GM23338 (cell line): ENCODE measurements at regions not wholly inside any gene's neighbourhood (a gene's known extent, or its start where the extent isn't known, plus 50 kb on each side); places are given as distances from the start of the nearest gene placed in this dataset.

Experiments
- ATAC-seq: fragments of 200-7000 bp; cut with Tn5 transposase; 3 replicates; pipeline ENCODE4 v1.9.1; 2020
- DNase-seq: peaks from one replicate; pipeline ENCODE4 v3.0.0-alpha.2; 2015; ENCODE audit warnings: low spot score
- H2AFZ ChIP-seq: fragments of 200-600 bp; sonication (generic); 2 replicates; pipeline ENCODE4 v1.8.0; 2016; ENCODE audit warnings: antibody characterized with exemption, mild to moderate bottlenecking, moderate library complexity
- H3F3A ChIP-seq: fragments of 200-600 bp; sonication (generic); replicated peaks from 2 replicates; pipeline ENCODE4 v1.8.0; 2017; ENCODE audit warnings: antibody characterized with exemption, mixed run types, low read depth
- H3K27ac ChIP-seq: fragments of 200-600 bp; sonication (generic); 2 replicates; pipeline ENCODE4 v1.6.1; 2016; ENCODE audit warnings: low read depth
- H3K27me3 ChIP-seq: fragments of 200-600 bp; sonication (generic); 2 replicates; pipeline ENCODE4 v1.8.0; 2016; ENCODE audit warnings: mild to moderate bottlenecking, mixed run types, moderate library complexity; ENCODE audit not compliant: insufficient read depth
- H3K36me3 ChIP-seq: fragments of 200-600 bp; sonication (generic); 2 replicates; pipeline ENCODE4 v1.8.0; 2016; ENCODE audit warnings: mild to moderate bottlenecking; ENCODE audit not compliant: insufficient read depth
- H3K4me1 ChIP-seq: fragments of 200-600 bp; sonication (generic); 2 replicates; pipeline ENCODE4 v1.8.0; 2016; ENCODE audit warnings: mild to moderate bottlenecking, moderate library complexity; ENCODE audit not compliant: insufficient read depth
- H3K4me2 ChIP-seq: fragments of 200-600 bp; sonication (generic); 2 replicates; pipeline ENCODE4 v1.7.1; 2017; ENCODE audit warnings: mixed run types
- H3K4me3 ChIP-seq: fragments of 200-600 bp; sonication (generic); 2 replicates; pipeline ENCODE4 v1.6.1; 2016; ENCODE audit warnings: mixed run types
- H3K79me2 ChIP-seq: fragments of 200-600 bp; sonication (generic); replicated peaks from 2 replicates; pipeline ENCODE4 v1.8.0; 2017; ENCODE audit warnings: mild to moderate bottlenecking; ENCODE audit not compliant: insufficient read depth
- H3K9me2 ChIP-seq: fragments of 200-600 bp; sonication (generic); 2 replicates; pipeline ENCODE4 v1.8.0; 2017; ENCODE audit not compliant: insufficient read depth
- H4K20me1 ChIP-seq: fragments of 200-600 bp; sonication (generic); replicated peaks from 2 replicates; pipeline ENCODE4 v1.8.0; 2017; ENCODE audit warnings: mild to moderate bottlenecking; ENCODE audit not compliant: insufficient read depth
- H3K27ac Mint-ChIP-seq: 2 replicates; pipeline ENCODE4 v1.8.0; 2020; ENCODE audit warnings: inconsistent platforms, mild to moderate bottlenecking, moderate library complexity, mixed read lengths
- H3K27me3 Mint-ChIP-seq: 3 replicates; pipeline ENCODE4 v1.8.0; 2022; ENCODE audit warnings: low read depth, mild to moderate bottlenecking, moderate library complexity, mixed read lengths, inconsistent platforms; ENCODE audit not compliant: insufficient read depth, poor library complexity
- H3K36me3 Mint-ChIP-seq: 3 replicates; pipeline ENCODE4 v1.8.0; 2021; ENCODE audit warnings: low read depth, mild to moderate bottlenecking, inconsistent platforms, moderate library complexity, mixed read lengths
- H3K4me1 Mint-ChIP-seq: 3 replicates; pipeline ENCODE4 v1.8.0; 2020; ENCODE audit warnings: mild to moderate bottlenecking, inconsistent platforms, mixed read lengths
- H3K4me3 Mint-ChIP-seq: 3 replicates; pipeline ENCODE4 v1.8.0; 2021; ENCODE audit warnings: moderate library complexity, mild to moderate bottlenecking, inconsistent platforms, mixed read lengths
- H3K9me3 Mint-ChIP-seq: 3 replicates; pipeline ENCODE4 v1.8.0; 2020; ENCODE audit warnings: moderate library complexity, mild to moderate bottlenecking, inconsistent platforms, mixed read lengths
- CREB1 ChIP-seq: fragments of 250-450 bp; sonication (Bioruptor Pico); IDR thresholded peaks from 2 replicates; pipeline ENCODE4 v1.5.0; 2020; ENCODE audit warnings: low read depth, mild to moderate bottlenecking, moderate library complexity
- ETS1 ChIP-seq: IDR thresholded peaks from 2 replicates; pipeline ENCODE4 v1.6.1; 2016; ENCODE audit warnings: antibody characterized with exemption
- EZH2 ChIP-seq: fragments of 200-600 bp; sonication (generic); IDR thresholded peaks from one replicate; pipeline ENCODE4 v1.8.0; 2017; ENCODE audit warnings: antibody characterized with exemption, mild to moderate bottlenecking, low read depth; ENCODE audit not compliant: unreplicated experiment
- EZH2phosphoT487 ChIP-seq: fragments of 200-600 bp; sonication (generic); IDR thresholded peaks from one replicate; pipeline ENCODE4 v1.8.1; 2018; ENCODE audit warnings: antibody characterized with exemption; ENCODE audit not compliant: unreplicated experiment
- JUNB ChIP-seq: IDR thresholded peaks from one replicate; pipeline ENCODE4 v1.6.1; 2016; ENCODE audit warnings: antibody characterized with exemption; ENCODE audit not compliant: unreplicated experiment
- NANOG ChIP-seq: IDR thresholded peaks from 2 replicates; pipeline ENCODE4 v1.6.1; 2016; ENCODE audit warnings: antibody characterized with exemption, borderline replicate concordance
- POLR2AphosphoS5 ChIP-seq: IDR thresholded peaks from 2 replicates; pipeline ENCODE4 v1.6.1; 2016; ENCODE audit warnings: antibody characterized with exemption, low read depth
- STAT1 ChIP-seq: IDR thresholded peaks from one replicate; pipeline ENCODE4 v1.6.1; 2016; ENCODE audit warnings: antibody characterized with exemption; ENCODE audit not compliant: unreplicated experiment
- ZNF114 ChIP-seq: fragments of 250-450 bp; sonication (Bioruptor Pico); IDR thresholded peaks from 2 replicates; pipeline ENCODE4 v1.5.0; 2020; ENCODE audit warnings: mild to moderate bottlenecking, moderate library complexity
- ZNF331 ChIP-seq: fragments of 250-450 bp; sonication (Bioruptor Pico); IDR thresholded peaks from 2 replicates; pipeline ENCODE4 v1.5.0; 2020; ENCODE audit warnings: low read depth, mild to moderate bottlenecking, moderate library complexity
- ZNF462 ChIP-seq: fragments of 250-450 bp; sonication (Bioruptor Pico); IDR thresholded peaks from 2 replicates; pipeline ENCODE4 v1.5.0; 2020; ENCODE audit warnings: mild to moderate bottlenecking, moderate library complexity
- TF ChIP-seq, protein P1 (sequence below), 2 experiments: fragments of 200-600 bp in 1 of 2; sonication (generic) in 1 of 2; conservative IDR thresholded peaks; 2 replicates each; pipeline versions ENCODE4 v1.5.1 to v1.6.1; 2016 to 2017; ENCODE audit warnings: antibody characterized with exemption in 2 of 2, low read depth in 2 of 2, mild to moderate bottlenecking in 2 of 2, moderate library complexity in 1 of 2
- TF ChIP-seq, protein P2 (sequence below): IDR thresholded peaks from one replicate; pipeline ENCODE4 v1.6.1; 2018; ENCODE audit warnings: antibody characterized with exemption; ENCODE audit not compliant: unreplicated experiment

GRCh38 chr6:79864421-79864820, 82.9 kb downstream of the ELOVL4 start:
- peaks cover 3% of the 10 kb centered on the region for H3K27me3 Mint-ChIP-seq
- DNase-seq (no peak), ATAC-seq (no peak)
- Histone ChIP-seq H3K4me2 (no peak overlapping the region), H4K20me1 (no peaks in the 10 kb centered on the region), H3K4me3 (no peak overlapping the region), H3K4me1 (peaks cover 11% of the 10 kb centered on the region), H3K36me3 (no peaks in the 10 kb centered on the region), H3K27me3 (no peaks in the 10 kb centered on the region), H3K9me2 (no peaks in the 10 kb centered on the region), H3K27ac (no peak overlapping the region), H3K79me2 (no peaks in the 10 kb centered on the region), H2AFZ (no peak overlapping the region), H3F3A (no peaks in the 10 kb centered on the region)
- H3K27ac Mint-ChIP-seq: no peak overlapping the region
- TF ChIP-seq, protein P1, sequence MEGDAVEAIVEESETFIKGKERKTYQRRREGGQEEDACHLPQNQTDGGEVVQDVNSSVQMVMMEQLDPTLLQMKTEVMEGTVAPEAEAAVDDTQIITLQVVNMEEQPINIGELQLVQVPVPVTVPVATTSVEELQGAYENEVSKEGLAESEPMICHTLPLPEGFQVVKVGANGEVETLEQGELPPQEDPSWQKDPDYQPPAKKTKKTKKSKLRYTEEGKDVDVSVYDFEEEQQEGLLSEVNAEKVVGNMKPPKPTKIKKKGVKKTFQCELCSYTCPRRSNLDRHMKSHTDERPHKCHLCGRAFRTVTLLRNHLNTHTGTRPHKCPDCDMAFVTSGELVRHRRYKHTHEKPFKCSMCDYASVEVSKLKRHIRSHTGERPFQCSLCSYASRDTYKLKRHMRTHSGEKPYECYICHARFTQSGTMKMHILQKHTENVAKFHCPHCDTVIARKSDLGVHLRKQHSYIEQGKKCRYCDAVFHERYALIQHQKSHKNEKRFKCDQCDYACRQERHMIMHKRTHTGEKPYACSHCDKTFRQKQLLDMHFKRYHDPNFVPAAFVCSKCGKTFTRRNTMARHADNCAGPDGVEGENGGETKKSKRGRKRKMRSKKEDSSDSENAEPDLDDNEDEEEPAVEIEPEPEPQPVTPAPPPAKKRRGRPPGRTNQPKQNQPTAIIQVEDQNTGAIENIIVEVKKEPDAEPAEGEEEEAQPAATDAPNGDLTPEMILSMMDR (conservative IDR thresholded peaks at IDR 0.05; ENCODE audit: low read depth in 2 of 2): no peak
- TF ChIP-seq EZH2: no peak
- TF ChIP-seq ETS1: no peak
- TF ChIP-seq CREB1: no peak
- TF ChIP-seq EZH2phosphoT487: no peak
- TF ChIP-seq ZNF462 (CRISPR knock-in tag): no peak
- TF ChIP-seq NANOG: no peak
- TF ChIP-seq POLR2AphosphoS5: no peak
- TF ChIP-seq STAT1: no peak
- TF ChIP-seq, protein P2, sequence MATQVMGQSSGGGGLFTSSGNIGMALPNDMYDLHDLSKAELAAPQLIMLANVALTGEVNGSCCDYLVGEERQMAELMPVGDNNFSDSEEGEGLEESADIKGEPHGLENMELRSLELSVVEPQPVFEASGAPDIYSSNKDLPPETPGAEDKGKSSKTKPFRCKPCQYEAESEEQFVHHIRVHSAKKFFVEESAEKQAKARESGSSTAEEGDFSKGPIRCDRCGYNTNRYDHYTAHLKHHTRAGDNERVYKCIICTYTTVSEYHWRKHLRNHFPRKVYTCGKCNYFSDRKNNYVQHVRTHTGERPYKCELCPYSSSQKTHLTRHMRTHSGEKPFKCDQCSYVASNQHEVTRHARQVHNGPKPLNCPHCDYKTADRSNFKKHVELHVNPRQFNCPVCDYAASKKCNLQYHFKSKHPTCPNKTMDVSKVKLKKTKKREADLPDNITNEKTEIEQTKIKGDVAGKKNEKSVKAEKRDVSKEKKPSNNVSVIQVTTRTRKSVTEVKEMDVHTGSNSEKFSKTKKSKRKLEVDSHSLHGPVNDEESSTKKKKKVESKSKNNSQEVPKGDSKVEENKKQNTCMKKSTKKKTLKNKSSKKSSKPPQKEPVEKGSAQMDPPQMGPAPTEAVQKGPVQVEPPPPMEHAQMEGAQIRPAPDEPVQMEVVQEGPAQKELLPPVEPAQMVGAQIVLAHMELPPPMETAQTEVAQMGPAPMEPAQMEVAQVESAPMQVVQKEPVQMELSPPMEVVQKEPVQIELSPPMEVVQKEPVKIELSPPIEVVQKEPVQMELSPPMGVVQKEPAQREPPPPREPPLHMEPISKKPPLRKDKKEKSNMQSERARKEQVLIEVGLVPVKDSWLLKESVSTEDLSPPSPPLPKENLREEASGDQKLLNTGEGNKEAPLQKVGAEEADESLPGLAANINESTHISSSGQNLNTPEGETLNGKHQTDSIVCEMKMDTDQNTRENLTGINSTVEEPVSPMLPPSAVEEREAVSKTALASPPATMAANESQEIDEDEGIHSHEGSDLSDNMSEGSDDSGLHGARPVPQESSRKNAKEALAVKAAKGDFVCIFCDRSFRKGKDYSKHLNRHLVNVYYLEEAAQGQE: no peak
- TF ChIP-seq ZNF331: no peak
- TF ChIP-seq ZNF114 (CRISPR knock-in tag): no peak
- TF ChIP-seq JUNB: no peak
- no peak overlapping the region for H3K4me3 Mint-ChIP-seq
- H3K36me3 Mint-ChIP-seq: no peaks in the 10 kb centered on the region
- H3K4me1 Mint-ChIP-seq: peaks cover 15% of the 10 kb centered on the region
- no peaks in the 10 kb centered on the region for H3K9me3 Mint-ChIP-seq
